ENCODE measurements at regions not wholly inside any gene's neighbourhood (a gene's known extent, or its start where the extent isn't known, plus 50 kb on each side); places are given as distances from the start of the nearest gene placed in this dataset.

GRCh38 chr12:87813476-87814234 lies 215.5 kb downstream of the C12orf50 start:
- Histone ChIP-seq H3K79me2 (ENCODE audit: control insufficient read depth, low read length) (no peaks in the 10 kb centered on the region), H3K27me3 (ENCODE audit: control insufficient read depth, low read length) (no peaks in the 10 kb centered on the region), H3K36me3 (ENCODE audit: control insufficient read depth, low read length) (no peaks in the 10 kb centered on the region), H3F3A (ENCODE audit: control insufficient read depth, insufficient read depth) (no peaks in the 10 kb centered on the region), H3K9me3 (ENCODE audit: control insufficient read depth, insufficient read depth, low read length) (no peaks in the 10 kb centered on the region), H3K27ac (ENCODE audit: low read depth, low read length) (no peak overlapping the region), H3K4me3 (ENCODE audit: low read length) (no peak overlapping the region), H4K20me1 (ENCODE audit: control insufficient read depth, insufficient read depth, low read depth, low read length) (no peaks in the 10 kb centered on the region), H3K4me1 (ENCODE audit: control insufficient read depth, low read length) (no peaks in the 10 kb centered on the region), H3K4me2 (ENCODE audit: low read length) (no peak overlapping the region), H3K9me2 (replicated peaks; ENCODE audit: control insufficient read depth, low read length) (no peaks in the 10 kb centered on the region)
- TF ChIP-seq CTCF (IDR thresholded peaks at IDR 0.05; ENCODE audit: low read depth, low read length, poor library complexity, severe bottlenecking) (no peak), EZH2phosphoT487 (IDR thresholded peaks at IDR 0.05; ENCODE audit: borderline replicate concordance, low read length) (no peak)

- H3K27me3 ChIP-seq (ENCODE audit: control insufficient read depth, low read length): no peaks in the 10 kb centered on the region
- H3F3A ChIP-seq (ENCODE audit: control insufficient read depth, insufficient read depth): no peaks in the 10 kb centered on the region
- H3K9me2 ChIP-seq (replicated peaks; ENCODE audit: control insufficient read depth, low read length): no peaks in the 10 kb centered on the region
- no peaks in the 10 kb centered on the region for H3K9me3 ChIP-seq (ENCODE audit: control insufficient read depth, insufficient read depth, low read length)
- no peaks in the 10 kb centered on the region for H3K36me3 ChIP-seq (ENCODE audit: control insufficient read depth, low read length)
- H3K79me2 ChIP-seq (ENCODE audit: control insufficient read depth, low read length): no peaks in the 10 kb centered on the region
- no peak overlapping the region for H3K4me2 ChIP-seq (ENCODE audit: low read length)
- H3K4me1 ChIP-seq (ENCODE audit: control insufficient read depth, low read length): no peaks in the 10 kb centered on the region
- TF ChIP-seq EZH2phosphoT487 (IDR thresholded peaks at IDR 0.05; ENCODE audit: borderline replicate concordance, low read length) (no peak), CTCF (IDR thresholded peaks at IDR 0.05; ENCODE audit: low read depth, low read length, poor library complexity, severe bottlenecking) (no peak)
- H3K4me3 ChIP-seq (ENCODE audit: low read length): no peak overlapping the region
- no peak overlapping the region for H3K27ac ChIP-seq (ENCODE audit: low read depth, low read length)
- H4K20me1 ChIP-seq (ENCODE audit: control insufficient read depth, insufficient read depth, low read depth, low read length): no peaks in the 10 kb centered on the region
Observed at GRCh38 chr12:87812681-87813080, 216.5 kb downstream of the C12orf50 start.

DNA sequence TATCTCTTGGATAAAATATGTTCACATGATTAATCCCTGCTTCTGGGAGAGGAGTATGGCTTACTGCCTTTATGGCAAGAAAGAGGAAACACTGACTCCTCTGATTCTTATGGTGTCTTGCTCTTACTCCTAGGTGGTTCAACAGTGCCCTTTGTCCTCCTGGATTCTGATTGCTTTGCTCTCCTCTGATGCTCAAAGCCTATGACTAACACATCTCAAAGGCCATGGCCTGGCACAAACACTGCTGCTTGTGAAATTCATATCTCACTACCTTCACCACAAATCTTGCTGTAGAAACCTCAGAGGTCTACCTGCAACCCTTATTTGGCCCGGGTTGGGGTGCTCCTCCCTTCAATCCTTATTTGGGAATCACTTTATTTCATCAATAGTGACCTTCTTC lies 217.2 kb downstream of the C12orf50 start:
- no peaks in the 10 kb centered on the region for H3K4me1 ChIP-seq (ENCODE audit: control insufficient read depth, low read length)
- no peaks in the 10 kb centered on the region for H3F3A ChIP-seq (ENCODE audit: control insufficient read depth, insufficient read depth)
- H3K36me3 ChIP-seq (ENCODE audit: control insufficient read depth, low read length): no peaks in the 10 kb centered on the region
- TF ChIP-seq CTCF (IDR thresholded peaks at IDR 0.05; ENCODE audit: low read depth, low read length, poor library complexity, severe bottlenecking) (no peak), EZH2phosphoT487 (IDR thresholded peaks at IDR 0.05; ENCODE audit: borderline replicate concordance, low read length) (no peak)
- no peaks in the 10 kb centered on the region for H3K79me2 ChIP-seq (ENCODE audit: control insufficient read depth, low read length)
- no peak overlapping the region for H3K4me3 ChIP-seq (ENCODE audit: low read length)
- H4K20me1 ChIP-seq (ENCODE audit: control insufficient read depth, insufficient read depth, low read depth, low read length): no peaks in the 10 kb centered on the region
- H3K9me2 ChIP-seq (replicated peaks; ENCODE audit: control insufficient read depth, low read length): no peaks in the 10 kb centered on the region
- no peak overlapping the region for H3K4me2 ChIP-seq (ENCODE audit: low read length)
- H3K27me3 ChIP-seq (ENCODE audit: control insufficient read depth, low read length): no peaks in the 10 kb centered on the region
- H3K9me3 ChIP-seq (ENCODE audit: control insufficient read depth, insufficient read depth, low read length): no peaks in the 10 kb centered on the region
- no peak overlapping the region for H3K27ac ChIP-seq (ENCODE audit: low read depth, low read length)

All from DOHH2 (cell line).